CD4-positive, alpha-beta T cell (primary cell): ENCODE measurements at regions not wholly inside any gene's neighbourhood (a gene's known extent, or its start where the extent isn't known, plus 50 kb on each side); places are given as distances from the start of the nearest gene placed in this dataset.

Source experiments
- ATAC-seq: fragments of 200-7000 bp; cut with Tn5 transposase; one replicate; pipeline ENCODE4 v1.10.0; 2022; ENCODE audit warnings: mild to moderate bottlenecking; ENCODE audit not compliant: poor library complexity
- CTCF ChIA-PET: fragments of 350-600 bp; sonication (Branson Sonifier 250); formaldehyde crosslinking; loops from one replicate; lab custom pipeline; 2021; ENCODE audit warnings: antibody characterized with exemption, inconsistent platforms; lab: Charles Lee
- POLR2A ChIA-PET: fragments of 350-600 bp; sonication (Branson Sonifier 250); formaldehyde crosslinking; loops from one replicate; lab custom pipeline; 2021; ENCODE audit warnings: antibody characterized with exemption, inconsistent platforms; lab: Charles Lee
- DNase-seq, 14 experiments: peaks; one replicate each; pipeline ENCODE4 v3.0.0-alpha.2; 2013 to 2020; ENCODE audit warnings: mixed read lengths in 2 of 14
- H3K27ac ChIP-seq, 2 donors: one replicate each; pipeline versions ENCODE4 v1.5.1 to v1.7.0; 2013; ENCODE audit warnings: low read length in 2 of 2, low read depth in 1 of 2, mild to moderate bottlenecking in 1 of 2
- H3K27me3 ChIP-seq, 2 experiments: 1 replicate in 1 of 2; 2 replicates in 1 of 2; pipeline versions ENCODE4 v1.6.1 to v1.7.0; 2013; ENCODE audit warnings: low read length in 2 of 2, control low read depth in 1 of 2, mild to moderate bottlenecking in 1 of 2, moderate library complexity in 1 of 2; ENCODE audit not compliant: insufficient read depth in 2 of 2, control insufficient read depth in 1 of 2
- H3K36me3 ChIP-seq: one replicate; pipeline ENCODE4 v1.6.1; 2013; ENCODE audit warnings: low read length, control low read depth; ENCODE audit not compliant: insufficient read depth
- H3K4me1 ChIP-seq: one replicate; pipeline ENCODE4 v1.6.1; 2013; ENCODE audit warnings: low read length, control low read depth; ENCODE audit not compliant: insufficient read depth
- H3K4me3 ChIP-seq: one replicate; pipeline ENCODE4 v1.5.1; 2013; ENCODE audit warnings: mild to moderate bottlenecking, low read length, moderate library complexity
- H3K9me3 ChIP-seq, 2 experiments: 1 replicate in 1 of 2; 2 replicates in 1 of 2; pipeline versions ENCODE4 v1.6.1 to v1.7.0; 2013; ENCODE audit warnings: low read length in 2 of 2, mild to moderate bottlenecking in 2 of 2, control low read depth in 1 of 2, moderate library complexity in 1 of 2; ENCODE audit not compliant: control insufficient read depth in 1 of 2, insufficient read depth in 1 of 2
- H3K27ac Mint-ChIP-seq: one replicate; pipeline ENCODE4 v1.8.0; 2020; ENCODE audit warnings: mixed read lengths
- H3K27me3 Mint-ChIP-seq: one replicate; pipeline ENCODE4 v1.8.0; 2021; ENCODE audit warnings: mixed read lengths
- H3K36me3 Mint-ChIP-seq: one replicate; pipeline ENCODE4 v1.8.0; 2021; ENCODE audit warnings: low read depth, mixed read lengths
- H3K4me1 Mint-ChIP-seq: one replicate; pipeline ENCODE4 v1.8.0; 2021; ENCODE audit warnings: low read depth, mixed read lengths
- H3K4me3 Mint-ChIP-seq: one replicate; pipeline ENCODE4 v1.8.0; 2020; ENCODE audit warnings: mild to moderate bottlenecking, mixed read lengths
- H3K9me3 Mint-ChIP-seq: one replicate; pipeline ENCODE4 v1.8.0; 2020; ENCODE audit warnings: mixed read lengths
- intact Hi-C, 2 experiments: fragments of 100-400 bp; cut with DNase I in 1 of 2; cut with micrococcal nuclease in 1 of 2; formaldehyde crosslinking; loops; one replicate each; pipeline versions ENCODE4 v1.15.1 to v1.9.0; 2023 to 2025; cut with DNase I, micrococcal nuclease
- TF ChIP-seq, protein P1 (sequence below): fragments of 200-600 bp; IDR thresholded peaks from one replicate; pipeline ENCODE4 v1.8.0; 2022; ENCODE audit warnings: antibody characterized with exemption, mild to moderate bottlenecking

GRCh38 chr5:85109616-85110015, 724.9 kb upstream of the EDIL3 start:
- ATAC-seq (no peak), DNase-seq (no peak)
- Mint-ChIP-seq H3K27ac (no peak overlapping the region), H3K4me1 (no peaks in the 10 kb centered on the region), H3K27me3 (no peaks in the 10 kb centered on the region), H3K36me3 (no peaks in the 10 kb centered on the region), H3K9me3 (peaks cover 10% of the 10 kb centered on the region), H3K4me3 (no peak overlapping the region)
- Histone ChIP-seq H3K36me3 (no peaks in the 10 kb centered on the region), H3K27me3 (no peaks in the 10 kb centered on the region), H3K4me1 (no peaks in the 10 kb centered on the region), H3K9me3 (peaks cover 0 to 5% of the 10 kb centered on the region in 2 experiments), H3K27ac (no peak overlapping the region), H3K4me3 (no peak overlapping the region)
- POLR2A ChIA-PET, result no interaction called here
- intact Hi-C loops, result no loop called here
- TF ChIP-seq, protein P1, sequence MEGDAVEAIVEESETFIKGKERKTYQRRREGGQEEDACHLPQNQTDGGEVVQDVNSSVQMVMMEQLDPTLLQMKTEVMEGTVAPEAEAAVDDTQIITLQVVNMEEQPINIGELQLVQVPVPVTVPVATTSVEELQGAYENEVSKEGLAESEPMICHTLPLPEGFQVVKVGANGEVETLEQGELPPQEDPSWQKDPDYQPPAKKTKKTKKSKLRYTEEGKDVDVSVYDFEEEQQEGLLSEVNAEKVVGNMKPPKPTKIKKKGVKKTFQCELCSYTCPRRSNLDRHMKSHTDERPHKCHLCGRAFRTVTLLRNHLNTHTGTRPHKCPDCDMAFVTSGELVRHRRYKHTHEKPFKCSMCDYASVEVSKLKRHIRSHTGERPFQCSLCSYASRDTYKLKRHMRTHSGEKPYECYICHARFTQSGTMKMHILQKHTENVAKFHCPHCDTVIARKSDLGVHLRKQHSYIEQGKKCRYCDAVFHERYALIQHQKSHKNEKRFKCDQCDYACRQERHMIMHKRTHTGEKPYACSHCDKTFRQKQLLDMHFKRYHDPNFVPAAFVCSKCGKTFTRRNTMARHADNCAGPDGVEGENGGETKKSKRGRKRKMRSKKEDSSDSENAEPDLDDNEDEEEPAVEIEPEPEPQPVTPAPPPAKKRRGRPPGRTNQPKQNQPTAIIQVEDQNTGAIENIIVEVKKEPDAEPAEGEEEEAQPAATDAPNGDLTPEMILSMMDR, result no peak
- CTCF ChIA-PET, result no interaction called here

DNA sequence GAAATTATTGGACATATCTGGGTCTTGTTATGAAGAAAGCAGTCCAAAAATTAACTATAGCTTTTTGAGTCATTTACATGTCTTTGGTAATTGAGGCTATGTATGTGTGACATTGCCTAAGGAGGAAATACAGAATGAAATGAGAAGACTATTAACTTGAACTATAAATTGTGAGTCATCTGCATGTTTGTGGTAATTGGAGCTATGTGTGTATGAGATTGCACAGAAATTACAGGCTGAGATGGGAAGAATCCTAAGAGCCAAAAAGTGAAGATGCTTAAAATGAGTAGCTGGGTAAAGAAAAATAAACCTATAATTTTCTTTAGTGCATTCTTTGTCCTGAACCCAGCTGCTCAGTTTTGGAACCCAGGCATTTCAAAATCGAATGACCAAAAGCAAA, 747.6 kb upstream of the EDIL3 start:
- Mint-ChIP-seq H3K4me3 (no peak overlapping the region), H3K4me1 (no peaks in the 10 kb centered on the region), H3K9me3 (peaks cover 3% of the 10 kb centered on the region), H3K36me3 (no peaks in the 10 kb centered on the region), H3K27ac (no peak overlapping the region), H3K27me3 (no peaks in the 10 kb centered on the region)
- ChIA-PET POLR2A (no interaction called here), CTCF (no interaction called here)
- DNase-seq (no peak), ATAC-seq (no peak)
- Histone ChIP-seq H3K4me1 (no peaks in the 10 kb centered on the region), H3K36me3 (no peaks in the 10 kb centered on the region), H3K27ac (no peak overlapping the region), H3K9me3 (no peaks in the 10 kb centered on the region), H3K4me3 (no peak overlapping the region), H3K27me3 (no peaks in the 10 kb centered on the region)
- intact Hi-C loops, result no loop called here
- TF ChIP-seq, protein P1, result no peak

GRCh38 chr5:85140471-85140870, 755.8 kb upstream of the EDIL3 start:
- intact Hi-C loops, result no loop called here
- Mint-ChIP-seq H3K4me3 (no peak overlapping the region), H3K36me3 (no peaks in the 10 kb centered on the region), H3K9me3 (no peaks in the 10 kb centered on the region), H3K27ac (no peak overlapping the region), H3K4me1 (no peaks in the 10 kb centered on the region), H3K27me3 (no peaks in the 10 kb centered on the region)
- no peak for ATAC-seq
- Histone ChIP-seq H3K9me3 (peaks cover 0 to 5% of the 10 kb centered on the region in 2 experiments), H3K27me3 (no peaks in the 10 kb centered on the region), H3K4me3 (no peak overlapping the region), H3K27ac (no peak overlapping the region), H3K4me1 (no peaks in the 10 kb centered on the region), H3K36me3 (no peaks in the 10 kb centered on the region)
- TF ChIP-seq, protein P1, result no peak
- DNase-seq, result no peak
- CTCF ChIA-PET, result no interaction called here
- POLR2A ChIA-PET, result no interaction called here
